ENCODE measurements at regions not wholly inside any gene's neighbourhood (a gene's known extent, or its start where the extent isn't known, plus 50 kb on each side); places are given as distances from the start of the nearest gene placed in this dataset.

- no peak for TF ChIP-seq POLR2AphosphoS5 (IDR thresholded peaks at IDR 0.05)
- no peak for TF ChIP-seq CTCF (IDR thresholded peaks at IDR 0.05)
- no peak for TF ChIP-seq POLR2A (IDR thresholded peaks at IDR 0.05)
- TF ChIP-seq EP300 (IDR thresholded peaks at IDR 0.05) = no peak
Observed at GRCh38 chr4:115228851-115229250, 115.4 kb upstream of the NDST4 start.
